Activated T-helper 2 cell treated with anti-CD3 and anti-CD28 coated beads, Interferon-gamma antibody, Interleukin-2, Interleukin-4, amounts not matched to agents 10 μg/mL and 5 μg/mL and 100 μg/mL, durations not matched to agents 14 hours and 24 hours and 36 hours (primary cell): ENCODE measurements at regions not wholly inside any gene's neighbourhood (a gene's known extent, or its start where the extent isn't known, plus 50 kb on each side); places are given as distances from the start of the nearest gene placed in this dataset.
"Not testable (repeated sequence)": the region's sequence is repeated elsewhere in the genome, so short reads cannot be mapped to it uniquely, and the experiment has no call there.

ENCODE experiments used
- DNase-seq: peaks from one replicate; pipeline ENCODE4 v3.0.0; 2021; ENCODE audit warnings: low spot score
- H3K27ac Mint-ChIP-seq: one replicate; pipeline ENCODE4 v1.8.0; 2021; ENCODE audit warnings: mixed read lengths
- H3K27me3 Mint-ChIP-seq: one replicate; pipeline ENCODE4 v1.8.0; 2021; ENCODE audit warnings: low read depth, mixed read lengths
- H3K36me3 Mint-ChIP-seq: one replicate; pipeline ENCODE4 v1.8.0; 2021; ENCODE audit warnings: low read depth, mixed read lengths
- H3K4me1 Mint-ChIP-seq: one replicate; pipeline ENCODE4 v1.8.0; 2021; ENCODE audit warnings: low read depth, mixed read lengths
- H3K4me3 Mint-ChIP-seq: one replicate; pipeline ENCODE4 v1.8.0; 2021; ENCODE audit warnings: low read depth, mild to moderate bottlenecking, moderate library complexity, mixed read lengths
- H3K9me3 Mint-ChIP-seq: one replicate; pipeline ENCODE4 v1.8.0; 2021; ENCODE audit warnings: mixed read lengths
- intact Hi-C: fragments of 100-400 bp; cut with micrococcal nuclease; formaldehyde crosslinking; loops from one replicate; pipeline ENCODE4 v1.15.1; 2023

DNA sequence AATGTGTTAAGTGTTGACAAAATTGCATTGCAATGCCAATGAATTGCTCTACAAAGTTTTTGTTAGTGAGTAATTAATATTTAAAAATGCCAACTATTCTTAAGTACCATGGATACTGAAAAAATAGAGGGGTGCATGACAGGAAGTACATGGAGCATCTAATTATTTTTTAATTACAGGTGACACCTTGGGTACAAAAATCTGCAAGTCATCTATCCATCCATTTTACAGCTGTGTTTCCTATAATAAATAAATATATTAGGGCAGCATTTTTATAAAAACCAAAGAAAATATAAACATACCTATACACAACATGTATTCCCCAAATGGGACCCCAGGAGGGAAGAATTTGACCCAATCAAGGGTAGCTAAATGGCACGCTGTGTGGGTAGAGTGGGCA lies 304.6 kb downstream of the XPNPEP1 start:
- no peak for DNase-seq
- Mint-ChIP-seq H3K9me3 (no peaks in the 10 kb centered on the region), H3K36me3 (no peaks in the 10 kb centered on the region), H3K27ac (no peak overlapping the region), H3K27me3 (no peaks in the 10 kb centered on the region), H3K4me3 (no peak overlapping the region), H3K4me1 (no peaks in the 10 kb centered on the region)
- intact Hi-C loops = no loop called here

DNA sequence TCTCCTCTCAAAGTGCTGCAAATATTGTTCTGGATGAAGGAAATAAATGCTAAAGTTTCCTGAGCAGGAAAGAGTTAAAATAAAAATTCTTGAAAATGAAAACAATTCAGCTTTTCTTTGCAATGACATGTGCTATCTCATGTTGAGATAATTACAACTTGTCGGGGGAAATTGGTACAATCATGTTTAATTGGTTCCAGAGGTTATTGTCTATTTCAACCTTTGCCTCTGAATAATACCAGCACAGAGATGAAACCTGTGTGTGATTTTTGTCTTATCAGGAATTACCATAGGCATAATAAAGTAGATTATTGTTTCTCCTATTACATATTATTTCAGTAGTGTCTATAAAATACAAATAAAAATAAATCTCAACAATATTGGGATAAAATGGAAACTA lies 305.0 kb downstream of the XPNPEP1 start:
- no peaks in the 10 kb centered on the region for H3K36me3 Mint-ChIP-seq
- no peaks in the 10 kb centered on the region for H3K9me3 Mint-ChIP-seq
- no peak overlapping the region for H3K27ac Mint-ChIP-seq
- intact Hi-C loops = no loop called here
- DNase-seq = no peak
- H3K4me3 Mint-ChIP-seq = no peak overlapping the region
- no peaks in the 10 kb centered on the region for H3K27me3 Mint-ChIP-seq
- H3K4me1 Mint-ChIP-seq = no peaks in the 10 kb centered on the region

DNA sequence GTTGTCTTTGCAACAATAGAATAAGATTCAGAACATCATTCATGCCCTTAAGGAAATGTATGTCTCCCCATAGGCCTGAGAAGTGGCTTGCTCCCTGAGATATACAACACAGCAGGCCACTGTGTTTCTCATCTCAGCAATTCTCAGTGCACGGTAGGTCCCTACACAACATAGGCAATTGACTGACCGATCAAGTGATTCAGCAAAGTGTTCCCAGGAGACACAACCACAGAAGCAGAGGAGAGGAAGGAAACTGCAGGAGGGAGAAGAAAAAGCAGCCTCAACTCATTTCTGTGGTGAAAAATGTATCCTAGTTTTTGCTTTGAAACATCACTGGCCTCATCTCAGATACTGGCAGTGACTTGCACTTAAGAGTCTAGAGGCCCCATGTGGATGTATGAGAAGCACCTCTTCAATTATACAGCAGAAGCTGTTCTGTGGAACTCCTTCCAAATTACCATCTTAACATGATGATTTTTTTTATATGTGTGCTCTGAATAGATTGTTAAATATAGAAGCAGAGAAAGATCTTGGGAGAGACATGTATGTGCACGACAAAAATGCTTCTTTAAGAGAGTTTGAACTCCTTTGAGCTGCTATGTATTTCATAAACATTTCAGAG lies 306.8 kb downstream of the XPNPEP1 start:
- Mint-ChIP-seq H3K4me1 (no peaks in the 10 kb centered on the region), H3K36me3 (no peaks in the 10 kb centered on the region), H3K9me3 (no peaks in the 10 kb centered on the region), H3K27me3 (no peaks in the 10 kb centered on the region), H3K4me3 (no peak overlapping the region), H3K27ac (no peak overlapping the region)
- intact Hi-C loops = no loop called here
- DNase-seq = no peak

DNA sequence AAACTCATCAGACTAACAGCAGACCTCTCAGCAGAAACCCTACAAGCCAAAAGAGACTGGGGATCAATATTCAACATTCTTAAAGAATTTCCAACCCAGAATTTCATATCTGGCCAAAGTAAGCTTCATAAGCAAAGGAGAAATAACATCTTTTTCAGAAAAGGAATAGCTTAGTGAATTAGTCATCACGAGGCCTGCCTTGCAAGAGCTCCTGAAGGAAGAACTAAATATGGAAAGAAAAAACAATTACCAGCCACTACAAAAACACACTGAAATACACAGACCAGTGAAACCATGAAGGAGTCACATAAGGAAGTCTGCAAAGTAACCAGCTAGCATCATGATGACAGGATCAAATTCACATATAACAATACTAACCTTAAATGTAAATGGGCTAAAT lies 328.0 kb downstream of the XPNPEP1 start:
- intact Hi-C loops, H3K27me3 Mint-ChIP-seq, H3K4me1 Mint-ChIP-seq, H3K36me3 Mint-ChIP-seq, H3K27ac Mint-ChIP-seq, H3K4me3 Mint-ChIP-seq, DNase-seq: not testable (repeated sequence)
- H3K9me3 Mint-ChIP-seq = peaks cover 22% of the 10 kb centered on the region

DNA sequence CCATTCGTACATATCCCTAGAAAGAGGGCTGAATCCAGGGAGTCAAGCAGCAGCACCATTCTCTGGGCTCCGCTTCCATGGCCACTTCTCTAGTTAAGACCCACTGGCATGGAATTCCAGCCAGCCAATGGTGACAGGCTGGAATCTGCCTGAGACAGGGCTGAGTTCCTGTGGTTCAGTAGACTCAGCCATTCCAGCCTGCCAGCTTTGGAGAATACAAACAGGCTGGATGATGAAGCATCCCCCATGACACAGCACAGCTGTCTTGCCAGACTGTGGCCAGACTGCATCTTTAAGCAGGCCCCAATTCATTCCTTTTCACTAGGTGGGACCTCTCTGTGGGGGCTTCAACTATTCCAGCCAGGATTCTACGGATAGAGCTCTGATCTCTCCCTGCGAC lies 329.6 kb downstream of the XPNPEP1 start:
- intact Hi-C loops = no loop called here
- H3K27me3 Mint-ChIP-seq = no peaks in the 10 kb centered on the region

DNA sequence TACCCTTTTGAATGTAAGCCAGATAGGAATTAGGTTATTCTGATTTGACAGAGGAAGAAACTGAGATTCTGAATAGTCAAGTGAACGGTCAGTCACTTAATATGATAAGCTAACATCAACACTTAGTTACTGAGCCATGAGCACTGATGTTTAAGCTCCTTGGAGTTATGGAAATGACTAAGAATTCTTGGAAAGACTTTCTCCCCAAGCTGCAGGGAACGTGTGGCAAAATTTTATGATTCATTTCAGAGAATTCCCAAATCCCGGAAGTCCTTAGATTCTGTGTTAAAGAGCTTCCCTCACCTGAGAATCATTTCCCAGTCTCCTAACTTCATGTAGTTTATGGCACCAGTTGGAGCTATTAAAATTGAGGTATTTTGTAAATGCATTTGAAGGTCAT lies 330.9 kb downstream of the XPNPEP1 start:
- H3K27me3 Mint-ChIP-seq = no peaks in the 10 kb centered on the region
- no peaks in the 10 kb centered on the region for H3K4me1 Mint-ChIP-seq
- no peak overlapping the region for H3K4me3 Mint-ChIP-seq
- H3K36me3 Mint-ChIP-seq = no peaks in the 10 kb centered on the region
- H3K27ac Mint-ChIP-seq = no peak overlapping the region
- intact Hi-C loops = no loop called here
- no peak for DNase-seq
- peaks cover 15% of the 10 kb centered on the region for H3K9me3 Mint-ChIP-seq

More for the DNA sequence above, 329.6 kb downstream of the XPNPEP1 start:
- Mint-ChIP-seq H3K4me1 (no peaks in the 10 kb centered on the region), H3K27ac (no peak overlapping the region), H3K4me3 (no peak overlapping the region), H3K9me3 (peaks cover 22% of the 10 kb centered on the region), H3K36me3 (no peaks in the 10 kb centered on the region)
- DNase-seq = no peak

DNA sequence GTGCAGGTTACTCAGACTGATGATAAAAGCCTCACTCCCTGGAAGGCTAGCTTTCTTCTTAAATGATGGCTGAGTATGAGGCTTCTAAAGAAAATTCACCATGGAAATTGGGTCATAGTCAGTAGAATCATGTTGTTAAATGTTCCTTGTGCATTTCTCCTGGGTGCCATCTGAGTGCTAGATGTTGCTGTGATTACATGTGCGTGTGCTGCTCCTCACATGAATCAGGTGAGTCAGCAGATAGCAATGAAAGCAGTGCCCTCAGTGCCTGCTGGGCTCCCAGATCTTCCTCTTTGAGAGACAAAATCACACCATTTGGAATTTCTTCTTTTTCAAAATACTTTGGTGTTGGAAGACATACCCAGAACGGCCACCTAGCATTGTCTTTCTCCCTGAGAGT lies 331.7 kb downstream of the XPNPEP1 start:
- H3K36me3 Mint-ChIP-seq = no peaks in the 10 kb centered on the region
- no peak overlapping the region for H3K27ac Mint-ChIP-seq
- no peaks in the 10 kb centered on the region for H3K4me1 Mint-ChIP-seq
- no peaks in the 10 kb centered on the region for H3K27me3 Mint-ChIP-seq
- H3K4me3 Mint-ChIP-seq = no peak overlapping the region
- intact Hi-C loops = no loop called here
- peaks cover 15% of the 10 kb centered on the region for H3K9me3 Mint-ChIP-seq
- no peak for DNase-seq

DNA sequence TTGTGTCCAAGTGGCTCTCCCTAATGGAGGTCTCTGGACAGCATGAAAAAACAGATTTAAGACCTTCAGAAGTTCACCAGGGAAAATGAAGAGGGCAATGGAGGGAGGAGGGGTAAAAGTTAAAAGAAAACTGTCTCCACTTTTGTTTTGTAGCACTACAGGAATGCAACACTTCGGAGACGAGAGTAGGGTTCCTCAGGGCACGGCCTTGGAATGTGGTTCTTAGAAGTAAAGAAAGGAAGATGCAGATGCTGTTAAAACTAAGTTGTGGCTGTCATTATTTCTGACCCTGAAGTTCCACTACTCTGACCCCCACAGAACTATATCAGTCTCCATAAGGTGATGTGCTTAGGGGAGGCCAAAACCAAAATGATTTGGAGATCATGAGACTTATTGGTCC lies 335.1 kb downstream of the XPNPEP1 start:
- intact Hi-C loops = no loop called here
- Mint-ChIP-seq H3K36me3 (no peaks in the 10 kb centered on the region), H3K9me3 (peaks cover 8% of the 10 kb centered on the region), H3K4me3 (no peak overlapping the region), H3K4me1 (no peaks in the 10 kb centered on the region), H3K27ac (no peak overlapping the region), H3K27me3 (no peaks in the 10 kb centered on the region)
- no peak for DNase-seq

DNA sequence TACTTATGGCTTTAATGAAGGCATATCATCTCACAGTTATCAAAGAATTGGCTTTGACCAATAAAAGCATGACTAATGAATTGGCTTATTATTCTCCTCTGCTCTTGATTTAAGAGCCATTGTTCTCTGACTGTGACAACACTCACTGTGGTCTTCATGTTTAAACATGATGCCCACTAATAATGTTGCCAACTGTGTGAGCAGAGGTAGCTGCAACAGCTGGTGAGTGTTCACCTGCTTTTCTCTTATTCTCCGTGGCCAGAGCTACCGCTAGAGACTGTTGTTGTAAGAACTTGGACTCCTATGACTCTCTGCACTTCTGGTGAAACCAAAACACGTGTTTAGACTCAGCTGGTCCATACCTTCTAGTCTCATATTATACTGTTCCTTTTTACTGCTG lies 335.9 kb downstream of the XPNPEP1 start:
- intact Hi-C loops = no loop called here
- H3K4me3 Mint-ChIP-seq = no peak overlapping the region
- no peaks in the 10 kb centered on the region for H3K36me3 Mint-ChIP-seq
- H3K27me3 Mint-ChIP-seq = no peaks in the 10 kb centered on the region
- no peak for DNase-seq
- H3K9me3 Mint-ChIP-seq = peaks cover 8% of the 10 kb centered on the region
- no peak overlapping the region for H3K27ac Mint-ChIP-seq
- no peaks in the 10 kb centered on the region for H3K4me1 Mint-ChIP-seq

DNA sequence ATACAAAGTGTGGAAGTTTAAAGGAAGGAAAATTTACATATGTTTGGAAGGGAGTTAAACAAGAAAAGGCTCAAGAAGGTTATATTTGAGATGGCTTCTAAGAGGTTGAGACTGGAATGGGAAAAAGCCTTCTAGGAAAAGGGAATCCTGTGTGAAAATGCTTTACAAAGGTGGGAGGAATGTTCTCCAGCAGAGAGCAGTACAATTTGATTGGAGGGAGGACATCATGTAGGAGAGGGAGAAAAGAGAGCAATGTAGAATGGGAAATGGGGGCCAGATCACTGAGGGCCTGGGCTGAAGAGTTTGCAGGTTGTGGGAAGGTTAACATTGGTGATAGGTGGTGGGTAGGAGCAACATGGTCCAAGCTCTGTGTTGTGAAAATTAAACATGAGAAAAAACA lies 366.9 kb downstream of the XPNPEP1 start:
- H3K9me3 Mint-ChIP-seq = peaks cover 5% of the 10 kb centered on the region
- DNase-seq = no peak
- no peaks in the 10 kb centered on the region for H3K36me3 Mint-ChIP-seq
- intact Hi-C loops = no loop called here
- no peak overlapping the region for H3K27ac Mint-ChIP-seq
- no peak overlapping the region for H3K4me3 Mint-ChIP-seq
- H3K4me1 Mint-ChIP-seq = no peaks in the 10 kb centered on the region
- no peaks in the 10 kb centered on the region for H3K27me3 Mint-ChIP-seq

DNA sequence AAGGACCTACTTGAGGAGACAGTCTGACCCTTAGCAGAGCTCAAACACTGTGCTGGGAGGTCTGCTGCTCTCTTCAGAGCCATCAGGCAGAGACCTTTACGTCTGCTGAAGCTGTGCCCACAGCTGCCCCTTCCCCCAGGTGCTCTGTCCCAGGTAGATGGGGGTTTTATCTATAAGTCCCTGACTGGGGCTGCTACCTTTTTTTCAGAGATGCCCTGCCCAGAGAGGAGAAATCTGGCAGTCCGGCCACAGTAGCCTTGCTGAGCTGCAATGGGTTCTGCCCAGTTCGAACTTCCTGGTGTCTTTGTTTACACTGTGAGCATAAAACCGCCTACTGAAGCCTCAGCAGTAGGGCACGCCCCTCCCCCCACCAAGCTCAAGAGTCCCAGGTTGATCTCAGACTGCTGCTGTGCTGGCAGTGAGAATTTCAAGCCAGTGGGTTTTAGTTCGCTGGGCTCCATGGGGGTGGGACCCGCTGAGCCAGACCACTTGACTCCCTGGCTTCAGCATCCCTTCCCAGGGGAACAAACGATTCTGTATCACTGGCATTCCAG lies 381.2 kb downstream of the XPNPEP1 start:
- not testable (repeated sequence) for H3K27me3 Mint-ChIP-seq, H3K27ac Mint-ChIP-seq

DNA sequence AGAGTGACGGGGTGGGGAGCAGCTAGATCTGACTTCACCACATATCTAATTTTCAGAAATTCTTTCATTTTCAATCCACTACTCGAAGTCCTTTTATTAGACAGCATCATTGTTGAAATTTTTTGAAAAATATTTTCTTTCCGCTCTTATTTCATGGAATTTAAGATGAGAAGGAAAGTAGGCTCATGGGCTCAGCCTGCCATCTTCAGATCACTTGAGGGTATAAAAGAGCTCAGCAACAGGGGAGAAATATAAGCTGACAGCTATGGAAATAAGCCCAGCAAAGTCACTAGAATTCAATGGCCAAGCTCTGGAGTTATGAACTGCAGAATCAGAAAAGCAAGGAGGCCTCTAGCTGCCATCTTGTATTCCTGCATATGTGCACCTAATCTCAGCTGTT lies 389.1 kb downstream of the XPNPEP1 start:
- Mint-ChIP-seq H3K4me3 (no peak overlapping the region), H3K27me3 (no peaks in the 10 kb centered on the region), H3K4me1 (no peaks in the 10 kb centered on the region), H3K27ac (no peak overlapping the region), H3K9me3 (peaks cover 30% of the 10 kb centered on the region), H3K36me3 (no peaks in the 10 kb centered on the region)
- no peak for DNase-seq
- intact Hi-C loops = no loop called here

More for the DNA sequence above, 381.2 kb downstream of the XPNPEP1 start:
- H3K4me1 Mint-ChIP-seq, DNase-seq, H3K4me3 Mint-ChIP-seq, H3K9me3 Mint-ChIP-seq, intact Hi-C loops, H3K36me3 Mint-ChIP-seq: not testable (repeated sequence)

DNA sequence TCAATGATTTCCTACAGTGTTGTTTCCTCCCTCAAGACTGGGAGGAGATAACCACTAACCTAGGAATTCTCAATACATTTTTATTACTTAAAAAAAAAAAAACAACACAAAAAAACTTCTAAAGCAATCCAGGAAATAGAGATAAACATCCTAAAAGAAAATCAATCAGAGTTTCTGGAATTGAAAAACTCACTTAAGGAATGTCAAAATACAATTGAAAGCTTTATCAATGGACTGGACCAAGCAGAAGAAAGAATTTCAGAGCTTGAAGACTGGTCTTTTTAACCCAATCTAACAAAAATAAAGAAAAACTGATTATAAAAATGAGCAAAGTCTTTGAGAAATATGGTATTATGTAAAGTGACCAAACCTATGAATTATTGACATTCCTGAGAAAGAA lies 394.1 kb downstream of the XPNPEP1 start:
- no peak overlapping the region for H3K4me3 Mint-ChIP-seq
- DNase-seq = no peak
- no peaks in the 10 kb centered on the region for H3K4me1 Mint-ChIP-seq
- H3K27me3 Mint-ChIP-seq = no peaks in the 10 kb centered on the region
- H3K9me3 Mint-ChIP-seq = peaks cover 47% of the 10 kb centered on the region
- H3K27ac Mint-ChIP-seq = no peak overlapping the region
- no peaks in the 10 kb centered on the region for H3K36me3 Mint-ChIP-seq
- intact Hi-C loops = no loop called here

DNA sequence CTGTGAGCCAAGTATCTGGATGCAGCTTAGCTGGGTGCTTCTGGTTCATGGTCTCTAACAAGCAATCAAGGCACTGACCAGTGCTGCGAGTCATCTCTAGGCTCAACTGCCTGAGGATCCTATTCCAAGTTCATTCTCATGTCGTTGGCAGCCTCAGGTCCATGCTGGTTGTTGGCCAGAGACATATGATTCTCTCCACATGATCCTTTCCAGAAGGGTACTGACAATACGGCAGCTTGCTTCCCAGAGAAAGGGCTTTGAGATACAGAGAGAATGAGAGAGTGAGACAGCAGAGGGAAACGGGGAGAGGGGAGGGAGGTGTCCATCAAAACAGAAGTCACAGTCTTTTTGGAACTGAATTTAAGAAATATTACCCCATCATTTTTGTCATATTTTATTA lies 405.6 kb downstream of the XPNPEP1 start:
- Mint-ChIP-seq H3K36me3 (no peaks in the 10 kb centered on the region), H3K9me3 (peaks cover 4% of the 10 kb centered on the region), H3K27ac (no peak overlapping the region), H3K4me3 (no peak overlapping the region), H3K27me3 (no peaks in the 10 kb centered on the region), H3K4me1 (no peaks in the 10 kb centered on the region)
- no peak for DNase-seq
- intact Hi-C loops = no loop called here
